ENCODE measurements at regions not wholly inside any gene's neighbourhood (a gene's known extent, or its start where the extent isn't known, plus 50 kb on each side); places are given as distances from the start of the nearest gene placed in this dataset.

GRCh38 chrX:39002466-39002865, 201.2 kb downstream of the MID1IP1 start:
- WGBS (ENCODE audit: low lambda C conversion rate): 11% methylated on average over 1 of the region's 1 CpG
- Histone ChIP-seq H3K9me2 (no peaks in the 10 kb centered on the region), H3K9ac (no peak overlapping the region), H4K20me1 (ENCODE audit: insufficient read depth) (no peaks in the 10 kb centered on the region), H2AFZ (ENCODE audit: low read depth) (no peak overlapping the region), H3K4me2 (no peak overlapping the region), H3K79me2 (ENCODE audit: insufficient read depth) (no peaks in the 10 kb centered on the region), H3K4me3 (ENCODE audit: low read depth in 2 of 2, low read length in 1 of 2) (no peak overlapping the region), H3K9me3 (no peaks in the 10 kb centered on the region), H3K27ac (ENCODE audit: low read depth in 2 of 2, low read length in 1 of 2) (no peak overlapping the region), H3K36me3 (replicated peaks in 1 of 2; ENCODE audit: control insufficient read depth in 1 of 2, insufficient read depth in 2 of 2, low read length in 1 of 2) (no peaks in the 10 kb centered on the region), H3F3A (replicated peaks; ENCODE audit: insufficient read depth) (no peaks in the 10 kb centered on the region), H3K4me1 (ENCODE audit: control insufficient read depth in 1 of 2, insufficient read depth in 2 of 2, low read depth in 1 of 2, low read length in 1 of 2) (peaks cover 0 to 3% of the 10 kb centered on the region in 2 experiments; a peak in 2 of 4 replicates), H3K27me3 (ENCODE audit: insufficient read depth) (no peaks in the 10 kb centered on the region)
- CTCF ChIA-PET: no interaction called here
- POLR2A ChIA-PET: no interaction called here
- DNase-seq: no peak
- TF ChIP-seq, protein P1, sequence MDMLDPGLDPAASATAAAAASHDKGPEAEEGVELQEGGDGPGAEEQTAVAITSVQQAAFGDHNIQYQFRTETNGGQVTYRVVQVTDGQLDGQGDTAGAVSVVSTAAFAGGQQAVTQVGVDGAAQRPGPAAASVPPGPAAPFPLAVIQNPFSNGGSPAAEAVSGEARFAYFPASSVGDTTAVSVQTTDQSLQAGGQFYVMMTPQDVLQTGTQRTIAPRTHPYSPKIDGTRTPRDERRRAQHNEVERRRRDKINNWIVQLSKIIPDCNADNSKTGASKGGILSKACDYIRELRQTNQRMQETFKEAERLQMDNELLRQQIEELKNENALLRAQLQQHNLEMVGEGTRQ (IDR thresholded peaks at IDR 0.05; ENCODE audit: borderline replicate concordance, low read depth, low read length): no peak
- TF ChIP-seq RAD21 (IDR thresholded peaks at IDR 0.05; ENCODE audit: low read length) (no peak), RXRA (IDR thresholded peaks at IDR 0.05; ENCODE audit: borderline replicate concordance, low read depth) (no peak), RCOR1 (IDR thresholded peaks at IDR 0.05; ENCODE audit: low read length) (no peak), CHD2 (IDR thresholded peaks at IDR 0.05; ENCODE audit: low read length, partially characterized antibody) (no peak), SIN3A (IDR thresholded peaks at IDR 0.05; ENCODE audit: borderline replicate concordance, low read depth, low read length) (no peak), TEAD4 (IDR thresholded peaks at IDR 0.05; ENCODE audit: borderline replicate concordance, insufficient read depth) (no peak), PBX3 (IDR thresholded peaks at IDR 0.05) (no peak), MEF2A (IDR thresholded peaks at IDR 0.05; ENCODE audit: borderline replicate concordance, low read depth) (no peak), ZBTB33 (IDR thresholded peaks at IDR 0.05; ENCODE audit: borderline replicate concordance, low read depth) (no peak), FOXM1 (IDR thresholded peaks at IDR 0.05; ENCODE audit: low read depth) (no peak), EP300 (IDR thresholded peaks at IDR 0.05; ENCODE audit: borderline replicate concordance in 1 of 2, low read depth in 1 of 2, low read length in 1 of 2) (no peak), MXI1 (IDR thresholded peaks at IDR 0.05; ENCODE audit: low read depth, low read length) (no peak), REST (IDR thresholded peaks at IDR 0.05; ENCODE audit: low read depth, low read length) (no peak), TAF1 (IDR thresholded peaks at IDR 0.05; ENCODE audit: borderline replicate concordance, low read depth, low read length) (no peak), NFIC (IDR thresholded peaks at IDR 0.05; ENCODE audit: borderline replicate concordance) (no peak), NRF1 (IDR thresholded peaks at IDR 0.05; ENCODE audit: low read depth, low read length) (no peak)
- TF ChIP-seq, protein P2, sequence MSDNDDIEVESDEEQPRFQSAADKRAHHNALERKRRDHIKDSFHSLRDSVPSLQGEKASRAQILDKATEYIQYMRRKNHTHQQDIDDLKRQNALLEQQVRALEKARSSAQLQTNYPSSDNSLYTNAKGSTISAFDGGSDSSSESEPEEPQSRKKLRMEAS (IDR thresholded peaks at IDR 0.05; ENCODE audit: low read depth): no peak
